PC-9 (cell line): ENCODE measurements at regions not wholly inside any gene's neighbourhood (a gene's known extent, or its start where the extent isn't known, plus 50 kb on each side); places are given as distances from the start of the nearest gene placed in this dataset.

Experiments
- CTCF ChIP-seq: fragments of 200-600 bp; sonication (generic); conservative IDR thresholded peaks from 2 replicates; pipeline ENCODE4 v1.6.1; 2017; ENCODE audit warnings: mixed run types, antibody characterized with exemption, mild to moderate bottlenecking, moderate library complexity
- EZH2 ChIP-seq: fragments of 200-600 bp; sonication (generic); IDR thresholded peaks from 2 replicates; pipeline ENCODE4 v1.8.0; 2017; ENCODE audit warnings: antibody characterized with exemption, low read depth

GRCh38 chr5:21221616-21222015 is 1233.6 kb upstream of the CDH18 start:
- TF ChIP-seq CTCF (no peak), EZH2 (no peak)
